ENCODE measurements at regions not wholly inside any gene's neighbourhood (a gene's known extent, or its start where the extent isn't known, plus 50 kb on each side); places are given as distances from the start of the nearest gene placed in this dataset.

DNA sequence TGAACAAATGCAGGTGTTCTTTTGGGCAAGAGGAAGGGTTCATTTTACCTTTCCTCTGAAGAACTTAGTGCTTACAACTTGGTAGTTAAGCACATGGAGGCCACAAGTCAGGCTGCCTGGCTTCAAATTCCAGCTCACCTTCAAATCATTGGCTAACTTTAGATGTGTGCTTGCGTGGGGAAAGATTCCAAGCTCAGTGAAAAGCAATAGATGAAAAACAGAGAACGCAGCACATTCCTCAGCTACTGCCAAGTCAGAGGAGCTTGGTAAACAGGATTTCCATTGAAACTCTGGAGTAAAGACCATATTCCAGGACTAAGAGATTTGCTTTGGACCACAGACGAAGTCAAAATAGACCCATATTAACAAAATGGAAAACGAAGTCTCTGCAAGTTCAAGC lies 96.3 kb upstream of the ASB18 start:
- H3K27me3 ChIP-seq (ENCODE audit: insufficient read depth, low read length): no peaks in the 10 kb centered on the region; the same call in 1 of the 2 replicates

DNA sequence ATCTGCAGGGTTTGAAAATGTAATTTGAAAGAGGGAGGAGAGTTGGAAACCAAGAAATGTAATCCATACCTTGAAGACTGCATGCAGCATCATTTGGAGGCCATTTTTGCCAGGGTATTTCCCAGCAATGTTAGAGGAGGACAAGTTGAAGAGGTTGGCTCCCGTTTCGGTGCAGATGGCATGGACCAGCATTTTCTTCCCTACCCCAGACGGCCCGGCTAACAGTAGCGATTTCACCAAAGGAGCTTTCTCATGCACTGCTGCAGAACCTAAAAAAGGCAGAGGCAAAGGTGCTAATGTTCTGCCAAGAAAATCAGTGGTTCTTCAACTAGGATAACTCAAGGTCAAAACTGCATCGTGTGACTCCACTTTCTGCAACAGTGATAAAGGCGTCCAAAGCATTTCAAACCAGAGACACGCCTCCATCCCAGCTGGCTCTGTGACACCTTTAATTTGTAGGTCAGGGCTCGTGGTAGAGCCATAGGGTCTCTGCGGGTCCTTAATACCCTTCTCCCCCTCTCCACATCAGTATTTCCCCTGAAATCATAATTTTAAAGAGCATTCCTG lies 99.6 kb upstream of the ASB18 start:
- H3K27me3 ChIP-seq (ENCODE audit: insufficient read depth, low read length): no peaks in the 10 kb centered on the region; the same call in 1 of the 2 replicates
- no peak overlapping the region for H3K27ac ChIP-seq (ENCODE audit: low read depth, low read length, poor library complexity, severe bottlenecking)
- H3K4me1 ChIP-seq (ENCODE audit: insufficient read depth, low read length, severe bottlenecking): no peaks in the 10 kb centered on the region
- H3K9me2 ChIP-seq (ENCODE audit: low read depth, low read length): no peaks in the 10 kb centered on the region
- H3F3A ChIP-seq (ENCODE audit: insufficient read depth, low read length): no peaks in the 10 kb centered on the region
- no peak overlapping the region for H3K4me3 ChIP-seq (ENCODE audit: low read depth, low read length, poor library complexity, severe bottlenecking)
- no peaks in the 10 kb centered on the region for H3K9me3 ChIP-seq (ENCODE audit: low read length)
- H2AFZ ChIP-seq (ENCODE audit: low read length): no peak overlapping the region
- no peaks in the 10 kb centered on the region for H3K36me3 ChIP-seq (ENCODE audit: insufficient read depth, low read length)
- H3K4me2 ChIP-seq (ENCODE audit: low read length): no peak overlapping the region
- no peak overlapping the region for H3K9ac ChIP-seq (ENCODE audit: low read length)
- no peaks in the 10 kb centered on the region for H3K79me2 ChIP-seq (ENCODE audit: insufficient read depth, low read length)
- H4K20me1 ChIP-seq (ENCODE audit: insufficient read depth, low read length): no peaks in the 10 kb centered on the region
- TF ChIP-seq, protein P1, sequence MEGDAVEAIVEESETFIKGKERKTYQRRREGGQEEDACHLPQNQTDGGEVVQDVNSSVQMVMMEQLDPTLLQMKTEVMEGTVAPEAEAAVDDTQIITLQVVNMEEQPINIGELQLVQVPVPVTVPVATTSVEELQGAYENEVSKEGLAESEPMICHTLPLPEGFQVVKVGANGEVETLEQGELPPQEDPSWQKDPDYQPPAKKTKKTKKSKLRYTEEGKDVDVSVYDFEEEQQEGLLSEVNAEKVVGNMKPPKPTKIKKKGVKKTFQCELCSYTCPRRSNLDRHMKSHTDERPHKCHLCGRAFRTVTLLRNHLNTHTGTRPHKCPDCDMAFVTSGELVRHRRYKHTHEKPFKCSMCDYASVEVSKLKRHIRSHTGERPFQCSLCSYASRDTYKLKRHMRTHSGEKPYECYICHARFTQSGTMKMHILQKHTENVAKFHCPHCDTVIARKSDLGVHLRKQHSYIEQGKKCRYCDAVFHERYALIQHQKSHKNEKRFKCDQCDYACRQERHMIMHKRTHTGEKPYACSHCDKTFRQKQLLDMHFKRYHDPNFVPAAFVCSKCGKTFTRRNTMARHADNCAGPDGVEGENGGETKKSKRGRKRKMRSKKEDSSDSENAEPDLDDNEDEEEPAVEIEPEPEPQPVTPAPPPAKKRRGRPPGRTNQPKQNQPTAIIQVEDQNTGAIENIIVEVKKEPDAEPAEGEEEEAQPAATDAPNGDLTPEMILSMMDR (IDR thresholded peaks at IDR 0.05; ENCODE audit: low read length): no peak
- no peak for TF ChIP-seq EZH2 (IDR thresholded peaks at IDR 0.05; ENCODE audit: borderline replicate concordance, low read length)

More for the DNA sequence above, 96.3 kb upstream of the ASB18 start:
- H3K9me2 ChIP-seq (ENCODE audit: low read depth, low read length): no peaks in the 10 kb centered on the region
- no peaks in the 10 kb centered on the region for H3K36me3 ChIP-seq (ENCODE audit: insufficient read depth, low read length)
- no peaks in the 10 kb centered on the region for H3K4me1 ChIP-seq (ENCODE audit: insufficient read depth, low read length, severe bottlenecking)
- H3F3A ChIP-seq (ENCODE audit: insufficient read depth, low read length): no peaks in the 10 kb centered on the region
- no peaks in the 10 kb centered on the region for H4K20me1 ChIP-seq (ENCODE audit: insufficient read depth, low read length)
- TF ChIP-seq EZH2 (IDR thresholded peaks at IDR 0.05; ENCODE audit: borderline replicate concordance, low read length): no peak
- TF ChIP-seq, protein P1 (IDR thresholded peaks at IDR 0.05; ENCODE audit: low read length): no peak
- no peaks in the 10 kb centered on the region for H3K9me3 ChIP-seq (ENCODE audit: low read length)
- no peak overlapping the region for H3K4me2 ChIP-seq (ENCODE audit: low read length)
- no peak overlapping the region for H3K9ac ChIP-seq (ENCODE audit: low read length)
- H3K79me2 ChIP-seq (ENCODE audit: insufficient read depth, low read length): no peaks in the 10 kb centered on the region
- H3K27ac ChIP-seq (ENCODE audit: low read depth, low read length, poor library complexity, severe bottlenecking): no peak overlapping the region
- no peak overlapping the region for H2AFZ ChIP-seq (ENCODE audit: low read length)
- no peak overlapping the region for H3K4me3 ChIP-seq (ENCODE audit: low read depth, low read length, poor library complexity, severe bottlenecking)

DNA sequence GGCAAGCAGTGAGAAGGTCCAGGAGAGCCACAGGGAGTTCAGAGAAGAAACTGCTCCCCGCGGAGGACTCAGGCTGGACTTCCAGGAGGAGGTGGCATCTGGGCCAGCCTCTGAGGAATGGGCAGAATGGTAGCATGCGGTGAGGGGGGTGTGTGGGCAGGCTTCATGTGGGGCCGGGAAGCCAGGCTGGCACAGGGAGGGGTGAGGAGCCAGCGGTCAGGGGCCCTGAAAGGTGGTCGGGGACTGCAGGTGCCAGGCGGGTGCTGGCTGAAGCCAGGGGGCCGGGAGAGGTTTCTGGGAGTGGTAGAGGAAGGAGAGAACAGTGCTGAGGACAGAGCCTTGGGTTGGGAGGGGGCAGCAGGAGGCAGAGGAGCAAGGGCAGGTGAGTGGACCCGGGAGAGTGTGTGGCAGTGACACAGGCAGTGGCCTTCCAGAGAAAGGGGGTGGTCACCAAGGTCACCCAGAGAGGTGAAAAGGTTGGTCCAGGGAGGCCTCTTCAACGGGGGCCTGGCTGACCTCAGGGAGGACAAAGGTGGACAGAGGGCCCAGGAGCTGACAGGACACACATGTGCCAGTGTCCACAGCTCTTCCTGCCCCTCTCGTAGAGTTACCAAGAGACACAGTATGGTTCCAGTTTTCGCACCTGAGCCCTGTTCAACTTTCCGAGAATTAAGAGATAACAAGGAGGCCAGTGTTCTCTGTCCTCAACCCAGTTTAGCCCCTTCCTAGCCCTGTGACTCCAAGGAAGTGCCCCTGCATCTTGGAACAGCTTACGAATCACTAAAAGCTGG lies 101.2 kb upstream of the ASB18 start:
- Histone ChIP-seq H3K27ac (ENCODE audit: low read depth, low read length, poor library complexity, severe bottlenecking) (no peak overlapping the region), H3K9me2 (ENCODE audit: low read depth, low read length) (no peaks in the 10 kb centered on the region), H2AFZ (ENCODE audit: low read length) (no peak overlapping the region), H3K9me3 (ENCODE audit: low read length) (no peaks in the 10 kb centered on the region), H3K36me3 (ENCODE audit: insufficient read depth, low read length) (no peaks in the 10 kb centered on the region), H3F3A (ENCODE audit: insufficient read depth, low read length) (no peaks in the 10 kb centered on the region), H3K4me3 (ENCODE audit: low read depth, low read length, poor library complexity, severe bottlenecking) (no peak overlapping the region), H3K27me3 (ENCODE audit: insufficient read depth, low read length) (no peaks in the 10 kb centered on the region; the same call in 1 of the 2 replicates), H3K79me2 (ENCODE audit: insufficient read depth, low read length) (no peaks in the 10 kb centered on the region), H3K4me1 (ENCODE audit: insufficient read depth, low read length, severe bottlenecking) (no peaks in the 10 kb centered on the region), H3K9ac (ENCODE audit: low read length) (no peak overlapping the region), H4K20me1 (ENCODE audit: insufficient read depth, low read length) (no peaks in the 10 kb centered on the region), H3K4me2 (ENCODE audit: low read length) (no peak overlapping the region)
- no peak for TF ChIP-seq EZH2 (IDR thresholded peaks at IDR 0.05; ENCODE audit: borderline replicate concordance, low read length)
- TF ChIP-seq, protein P1 (IDR thresholded peaks at IDR 0.05; ENCODE audit: low read length): no peak

Data from OCI-LY1 (cell line).